ENCODE measurements at regions not wholly inside any gene's neighbourhood (a gene's known extent, or its start where the extent isn't known, plus 50 kb on each side); places are given as distances from the start of the nearest gene placed in this dataset.

DNA sequence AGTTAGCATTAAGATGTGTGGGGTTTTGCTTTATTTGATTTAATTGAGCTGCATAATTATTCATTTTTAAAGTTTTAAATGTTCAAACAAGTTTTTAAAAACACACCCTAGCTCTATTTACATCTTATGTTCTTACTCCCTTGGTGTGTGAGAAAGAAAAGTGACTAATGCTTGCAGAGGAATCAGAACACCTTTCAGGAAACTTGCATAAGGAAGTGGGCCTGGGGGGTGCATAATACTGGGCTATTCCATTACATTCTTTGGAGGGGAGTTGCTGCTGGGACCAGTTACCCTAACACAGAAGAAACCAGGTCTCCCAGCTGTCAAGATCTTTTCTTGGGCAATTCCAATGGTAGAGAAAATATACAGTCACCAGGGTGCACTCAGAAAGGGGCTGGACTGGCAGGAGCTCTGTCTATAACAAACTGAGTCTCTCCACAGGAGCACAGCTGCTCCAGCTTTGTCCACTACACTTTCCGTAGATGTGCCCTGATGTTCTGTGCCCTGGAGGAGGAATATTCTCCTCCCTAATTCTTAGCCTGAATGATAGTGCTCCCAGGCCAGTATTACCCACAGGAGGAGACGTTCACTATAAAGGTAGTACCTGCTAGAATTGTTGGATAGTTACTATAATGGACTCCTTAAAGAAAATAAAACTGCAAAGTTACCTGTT is 304.2 kb downstream of the CDC14C start:
- no peaks in the 10 kb centered on the region for H3K36me3 Mint-ChIP-seq
- no peaks in the 10 kb centered on the region for H3K27me3 Mint-ChIP-seq
- ChIA-PET POLR2A (no interaction called here), CTCF (no interaction called here)
- no peak overlapping the region for H3K4me3 Mint-ChIP-seq
- H3K27ac Mint-ChIP-seq, result no peak overlapping the region
- H3K9me3 Mint-ChIP-seq, result peaks cover 6% of the 10 kb centered on the region
- intact Hi-C loops (cut with micrococcal nuclease), result no loop called here
- no peak for DNase-seq
- no peaks in the 10 kb centered on the region for H3K4me1 Mint-ChIP-seq (ENCODE audit: low read depth)

DNA sequence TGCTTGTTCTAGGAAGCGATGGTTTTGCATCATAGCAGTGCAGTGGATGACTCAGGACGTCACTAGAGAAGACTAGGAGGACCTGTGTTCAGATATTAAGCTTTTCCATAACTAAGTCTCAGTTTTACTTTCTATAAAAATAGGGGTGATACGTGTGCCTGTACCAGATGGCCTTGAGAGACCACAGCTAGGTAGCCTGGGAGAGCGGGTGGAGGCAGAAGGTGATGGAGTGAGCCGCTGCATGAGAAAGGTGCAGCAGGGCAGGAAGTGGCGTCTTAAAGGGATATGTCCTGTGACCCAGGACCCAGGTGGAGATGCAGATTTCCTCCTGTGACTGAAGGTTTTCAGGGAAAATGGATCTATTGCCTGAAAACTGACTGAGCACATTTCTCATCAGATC is 304.9 kb downstream of the CDC14C start:
- POLR2A ChIA-PET, result no interaction called here
- intact Hi-C loops (cut with micrococcal nuclease), result no loop called here
- Mint-ChIP-seq H3K9me3 (peaks cover 10% of the 10 kb centered on the region), H3K27ac (no peak overlapping the region), H3K4me3 (no peak overlapping the region), H3K36me3 (no peaks in the 10 kb centered on the region), H3K4me1 (ENCODE audit: low read depth) (no peaks in the 10 kb centered on the region), H3K27me3 (no peaks in the 10 kb centered on the region)
- DNase-seq, result no peak
- CTCF ChIA-PET, result no interaction called here

GRCh38 chr7:49243521-49243920 is 319.2 kb downstream of the CDC14C start:
- H3K4me3 Mint-ChIP-seq, result no peak overlapping the region
- no peaks in the 10 kb centered on the region for H3K27me3 Mint-ChIP-seq
- ChIA-PET POLR2A (no interaction called here), CTCF (no interaction called here)
- DNase-seq, result no peak
- H3K4me1 Mint-ChIP-seq (ENCODE audit: low read depth), result no peaks in the 10 kb centered on the region
- intact Hi-C loops (cut with micrococcal nuclease), result no loop called here
- H3K9me3 Mint-ChIP-seq, result peaks cover 16% of the 10 kb centered on the region
- H3K27ac Mint-ChIP-seq, result no peak overlapping the region
- H3K36me3 Mint-ChIP-seq, result no peaks in the 10 kb centered on the region

GRCh38 chr7:49244543-49244942 is 320.2 kb downstream of the CDC14C start:
- H3K9me3 Mint-ChIP-seq, result peaks cover 6% of the 10 kb centered on the region
- H3K4me3 Mint-ChIP-seq, result no peak overlapping the region
- no peak for DNase-seq
- no peak overlapping the region for H3K27ac Mint-ChIP-seq
- ChIA-PET POLR2A (no interaction called here), CTCF (no interaction called here)
- no peaks in the 10 kb centered on the region for H3K36me3 Mint-ChIP-seq
- H3K4me1 Mint-ChIP-seq (ENCODE audit: low read depth), result no peaks in the 10 kb centered on the region
- intact Hi-C loops (cut with micrococcal nuclease), result no loop called here
- no peaks in the 10 kb centered on the region for H3K27me3 Mint-ChIP-seq

- Mint-ChIP-seq H3K4me1 (ENCODE audit: low read depth) (no peaks in the 10 kb centered on the region), H3K36me3 (no peaks in the 10 kb centered on the region), H3K4me3 (no peak overlapping the region), H3K9me3 (peaks cover 3% of the 10 kb centered on the region), H3K27ac (no peak overlapping the region), H3K27me3 (no peaks in the 10 kb centered on the region)
- ChIA-PET POLR2A (no interaction called here), CTCF (no interaction called here)
- DNase-seq, result no peak
- intact Hi-C loops (cut with micrococcal nuclease), result no loop called here
Measured at GRCh38 chr7:49245062-49245461, 320.7 kb downstream of the CDC14C start.

GRCh38 chr7:49247759-49248158 is 323.4 kb downstream of the CDC14C start:
- DNase-seq, result no peak
- intact Hi-C loops (cut with micrococcal nuclease), result no loop called here
- Mint-ChIP-seq H3K27me3 (no peaks in the 10 kb centered on the region), H3K9me3 (peaks cover 3% of the 10 kb centered on the region), H3K36me3 (no peaks in the 10 kb centered on the region), H3K27ac (no peak overlapping the region), H3K4me3 (no peak overlapping the region), H3K4me1 (ENCODE audit: low read depth) (no peaks in the 10 kb centered on the region)
- ChIA-PET POLR2A (no interaction called here), CTCF (no interaction called here)

- CTCF ChIA-PET, result interaction anchor here (0.6 kb wide), 1 partner anchor 173 kb away, joined by 3 read pairs; no protein-coding TSS in a partner anchor
- POLR2A ChIA-PET, result no interaction called here
- Mint-ChIP-seq H3K4me3 (no peak overlapping the region), H3K27ac (no peak overlapping the region), H3K9me3 (peaks cover 4% of the 10 kb centered on the region), H3K36me3 (no peaks in the 10 kb centered on the region), H3K4me1 (ENCODE audit: low read depth) (no peaks in the 10 kb centered on the region), H3K27me3 (no peaks in the 10 kb centered on the region)
- no peak for DNase-seq
- intact Hi-C loops (cut with micrococcal nuclease), result no loop called here
Measured at GRCh38 chr7:49255054-49255453, 330.7 kb downstream of the CDC14C start.

DNA sequence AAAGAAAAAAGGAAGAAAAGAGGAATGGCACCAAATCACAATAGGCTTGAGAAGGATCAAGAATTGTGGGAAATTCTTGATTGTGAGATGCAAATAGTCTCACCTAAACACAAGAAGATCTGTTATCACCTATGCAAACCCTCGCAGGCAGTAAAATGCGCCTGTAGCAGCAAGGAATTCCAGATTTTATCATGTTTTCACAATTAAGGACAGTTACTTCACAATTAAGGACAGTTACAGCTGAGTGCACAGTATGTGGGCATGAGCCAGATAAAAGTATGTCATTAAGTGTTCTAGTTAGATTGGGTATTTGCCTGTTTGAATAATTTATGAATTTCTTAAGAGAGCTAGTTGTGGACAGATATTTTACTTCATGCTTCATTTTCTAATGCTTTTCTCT is 336.2 kb downstream of the CDC14C start:
- H3K4me3 Mint-ChIP-seq, result no peak overlapping the region
- peaks cover 5% of the 10 kb centered on the region for H3K9me3 Mint-ChIP-seq
- no peak for DNase-seq
- ChIA-PET POLR2A (no interaction called here), CTCF (no interaction called here)
- intact Hi-C loops (cut with micrococcal nuclease), result no loop called here
- no peaks in the 10 kb centered on the region for H3K27me3 Mint-ChIP-seq
- H3K27ac Mint-ChIP-seq, result no peak overlapping the region
- H3K36me3 Mint-ChIP-seq, result no peaks in the 10 kb centered on the region
- no peaks in the 10 kb centered on the region for H3K4me1 Mint-ChIP-seq (ENCODE audit: low read depth)

DNA sequence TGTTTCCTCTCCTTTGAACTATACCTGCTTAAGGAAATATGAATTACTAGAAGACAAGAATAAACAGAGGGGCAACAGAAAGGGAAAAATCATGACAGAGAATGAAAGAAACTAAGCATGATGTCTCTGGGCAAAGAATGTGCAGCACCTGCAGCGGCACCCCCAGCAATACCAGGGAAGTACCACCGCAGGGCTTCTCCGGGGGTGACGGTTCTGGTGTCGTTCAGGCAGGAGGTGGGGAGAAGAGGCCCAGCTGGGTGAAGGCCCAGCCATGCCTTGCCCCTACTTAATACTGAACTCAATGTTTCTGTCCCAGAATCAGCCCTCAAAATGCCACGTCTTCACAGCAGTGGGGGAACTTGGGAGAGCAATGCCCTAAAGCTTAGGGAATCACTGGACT is 337.6 kb downstream of the CDC14C start:
- intact Hi-C loops (cut with micrococcal nuclease), result no loop called here
- H3K9me3 Mint-ChIP-seq, result peaks cover 5% of the 10 kb centered on the region
- H3K36me3 Mint-ChIP-seq, result no peaks in the 10 kb centered on the region
- H3K4me1 Mint-ChIP-seq (ENCODE audit: low read depth), result no peaks in the 10 kb centered on the region
- no peak overlapping the region for H3K27ac Mint-ChIP-seq
- ChIA-PET CTCF (no interaction called here), POLR2A (no interaction called here)
- DNase-seq, result no peak
- H3K4me3 Mint-ChIP-seq, result no peak overlapping the region
- H3K27me3 Mint-ChIP-seq, result no peaks in the 10 kb centered on the region

DNA sequence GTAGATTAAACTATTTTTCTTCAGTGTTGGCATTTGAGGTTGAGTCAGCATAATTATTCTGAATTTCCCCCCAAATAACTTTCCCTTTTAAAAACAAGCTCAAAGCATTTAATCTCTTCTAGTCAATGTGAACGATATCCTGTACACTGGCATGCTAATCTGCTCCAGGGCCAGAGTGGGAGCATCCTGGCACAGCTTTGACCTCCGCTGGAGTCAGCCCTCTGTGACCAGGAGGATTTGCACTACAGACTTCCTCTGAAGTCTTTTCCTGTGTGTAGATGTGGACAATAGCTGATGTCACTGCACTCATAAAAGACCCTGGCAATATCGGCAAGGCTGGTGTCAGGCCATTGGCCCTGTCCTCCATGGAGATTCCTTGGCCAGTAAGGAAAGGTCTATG is 340.2 kb downstream of the CDC14C start:
- Mint-ChIP-seq H3K9me3 (peaks cover 2% of the 10 kb centered on the region), H3K4me3 (no peak overlapping the region), H3K27ac (no peak overlapping the region), H3K36me3 (no peaks in the 10 kb centered on the region), H3K4me1 (ENCODE audit: low read depth) (no peaks in the 10 kb centered on the region), H3K27me3 (no peaks in the 10 kb centered on the region)
- DNase-seq, result no peak
- intact Hi-C loops (cut with micrococcal nuclease), result no loop called here
- ChIA-PET CTCF (no interaction called here), POLR2A (no interaction called here)

DNA sequence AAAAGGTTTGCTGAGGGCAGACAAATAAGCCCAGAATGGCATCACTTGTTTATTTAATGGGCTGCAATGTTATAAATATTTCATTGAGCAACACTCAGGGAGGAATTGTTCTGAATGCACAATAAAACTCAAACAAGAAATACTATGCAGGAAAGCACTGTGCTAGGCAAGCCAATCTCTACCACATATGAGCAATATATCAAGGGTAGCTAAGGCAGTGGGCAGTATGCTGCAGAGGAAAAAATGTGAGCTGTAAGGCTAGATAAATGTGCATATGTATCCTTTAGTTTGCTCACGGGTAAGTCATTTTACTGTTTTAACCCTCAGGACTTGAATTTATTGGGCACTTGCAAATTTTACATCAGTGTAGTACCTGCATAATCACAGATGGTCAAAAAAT is 349.6 kb downstream of the CDC14C start:
- ChIA-PET CTCF (no interaction called here), POLR2A (no interaction called here)
- no peaks in the 10 kb centered on the region for H3K4me1 Mint-ChIP-seq (ENCODE audit: low read depth)
- no peak overlapping the region for H3K27ac Mint-ChIP-seq
- H3K36me3 Mint-ChIP-seq, result no peaks in the 10 kb centered on the region
- H3K4me3 Mint-ChIP-seq, result no peak overlapping the region
- H3K9me3 Mint-ChIP-seq, result no peaks in the 10 kb centered on the region
- H3K27me3 Mint-ChIP-seq, result no peaks in the 10 kb centered on the region
- no peak for DNase-seq
- intact Hi-C loops (cut with micrococcal nuclease), result no loop called here

- ChIA-PET POLR2A (no interaction called here), CTCF (no interaction called here)
- intact Hi-C loops (cut with micrococcal nuclease), result no loop called here
- peaks cover 8% of the 10 kb centered on the region for H3K9me3 Mint-ChIP-seq
- H3K4me3 Mint-ChIP-seq, result no peak overlapping the region
- no peaks in the 10 kb centered on the region for H3K36me3 Mint-ChIP-seq
- DNase-seq, result no peak
- H3K4me1 Mint-ChIP-seq (ENCODE audit: low read depth), result no peaks in the 10 kb centered on the region
- no peak overlapping the region for H3K27ac Mint-ChIP-seq
- no peaks in the 10 kb centered on the region for H3K27me3 Mint-ChIP-seq
Measured at GRCh38 chr7:49279891-49280290, 355.5 kb downstream of the CDC14C start.

DNA sequence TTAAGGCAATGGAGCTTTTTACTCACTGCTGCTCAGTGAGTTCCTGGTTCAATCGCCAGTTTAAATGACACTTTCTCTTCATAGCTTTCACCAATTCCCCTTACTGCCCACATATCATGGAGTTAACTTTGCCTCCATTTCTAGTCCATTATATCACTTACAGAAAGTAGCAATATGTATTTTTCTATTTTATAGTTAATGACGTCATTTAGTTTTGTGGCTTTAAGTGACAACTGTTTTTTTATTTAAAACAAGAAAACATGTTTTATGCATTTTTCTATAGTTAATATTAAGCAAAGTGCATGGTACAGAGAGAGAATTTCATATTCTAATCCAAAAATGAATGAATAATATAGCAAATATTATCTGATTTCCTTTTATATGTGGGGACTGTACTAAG is 363.3 kb downstream of the CDC14C start:
- CTCF ChIA-PET, result no interaction called here
- POLR2A ChIA-PET, result no interaction called here
- Mint-ChIP-seq H3K36me3 (no peaks in the 10 kb centered on the region), H3K9me3 (peaks cover 8% of the 10 kb centered on the region), H3K27ac (no peak overlapping the region), H3K4me3 (no peak overlapping the region), H3K4me1 (ENCODE audit: low read depth) (no peaks in the 10 kb centered on the region), H3K27me3 (no peaks in the 10 kb centered on the region)
- DNase-seq, result no peak
- intact Hi-C loops (cut with micrococcal nuclease), result no loop called here

DNA sequence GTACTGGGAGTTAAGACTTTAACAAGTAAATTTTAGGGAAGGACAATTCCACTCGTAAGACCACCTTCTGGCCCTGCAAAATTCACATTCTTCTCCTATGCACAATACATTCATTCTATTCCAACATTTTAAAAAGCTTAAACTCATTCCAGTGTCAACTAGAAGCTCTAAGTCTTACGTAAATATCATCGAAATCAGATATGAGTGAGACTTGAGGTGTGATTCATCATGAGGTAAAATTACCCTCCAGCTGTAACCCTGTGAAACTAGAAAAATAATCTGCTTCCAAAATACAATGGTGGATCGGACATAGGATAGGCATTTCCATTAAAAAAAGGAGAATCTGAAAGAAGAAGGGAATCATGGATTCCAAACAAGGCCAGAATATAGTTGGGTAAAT is 370.3 kb downstream of the CDC14C start:
- H3K9me3 Mint-ChIP-seq, result peaks cover 4% of the 10 kb centered on the region
- ChIA-PET POLR2A (no interaction called here), CTCF (no interaction called here)
- H3K36me3 Mint-ChIP-seq, result no peaks in the 10 kb centered on the region
- no peak overlapping the region for H3K4me3 Mint-ChIP-seq
- DNase-seq, result no peak
- H3K27me3 Mint-ChIP-seq, result no peaks in the 10 kb centered on the region
- intact Hi-C loops (cut with micrococcal nuclease), result no loop called here
- no peak overlapping the region for H3K27ac Mint-ChIP-seq
- H3K4me1 Mint-ChIP-seq (ENCODE audit: low read depth), result no peaks in the 10 kb centered on the region

Measured in activated CD4-positive, alpha-beta memory T cell treated with anti-CD3 and anti-CD28 coated beads for 36 hours (primary cell).